GM12878 (cell line): ENCODE measurements at regions not wholly inside any gene's neighbourhood (a gene's known extent, or its start where the extent isn't known, plus 50 kb on each side); places are given as distances from the start of the nearest gene placed in this dataset.

ENCODE experiments used
- ATAC-seq: fragments of 200-7000 bp; cut with Tn5 transposase; 3 replicates; pipeline ENCODE4 v1.9.1; 2020; ENCODE audit warnings: mild to moderate bottlenecking, moderate library complexity
- BruUV-seq: library from RNA; stranded (reverse); fragments of 400-500 nt; replicated peaks from 2 replicates; lab custom pipeline; 2021; lab: Mats Ljungman, UMichigan
- CTCF ChIA-PET: fragments of 300-600 bp; sonication (Branson Sonifier 250); formaldehyde crosslinking; extraction: SDS; loops from one replicate; lab custom pipeline; 2021; ENCODE audit warnings: inconsistent platforms; lab: Yijun Ruan, JAX
- POLR2A ChIA-PET: fragments of 350-600 bp; formaldehyde crosslinking; extraction: SDS; loops from one replicate; lab custom pipeline; 2021; ENCODE audit warnings: inconsistent platforms; lab: Charles Lee
- RAD21 ChIA-PET: fragments of 300-600 bp; sonication (Branson Sonifier 250); formaldehyde crosslinking; loops from one replicate; lab custom pipeline; 2023; ENCODE audit warnings: antibody characterized with exemption; ENCODE audit not compliant: unreplicated experiment; lab: Charles Lee
- SMC1A ChIA-PET: fragments of 300-600 bp; sonication (Branson Sonifier 250); formaldehyde crosslinking; loops from one replicate; lab custom pipeline; 2023; ENCODE audit not compliant: unreplicated experiment, uncharacterized antibody; lab: Charles Lee
- DNase-seq: peaks from one replicate; pipeline ENCODE4 v3.0.0-alpha.2; 2011; ENCODE audit warnings: low read depth, low spot score
- FAIRE-seq: peaks from 3 replicates; lab custom pipeline; 2011; peaks lifted over from hg19 to GRCh38; lab: Jason Lieb, UNC
- H2AFZ ChIP-seq: 2 replicates; pipeline ENCODE4 v1.6.0; 2011; ENCODE audit warnings: low read depth, low read length, control low read depth; ENCODE audit not compliant: control insufficient read depth
- H3K27ac ChIP-seq: 2 replicates; pipeline ENCODE4 v1.5.1; 2011; ENCODE audit warnings: control low read depth; ENCODE audit not compliant: control insufficient read depth, insufficient read depth
- H3K27me3 ChIP-seq, 2 experiments: replicated peaks in 1 of 2; 2 replicates each; pipeline versions ENCODE4 v1.6.0 to v1.6.1; 2011; ENCODE audit warnings: low read length in 1 of 2; ENCODE audit not compliant: control insufficient read depth in 2 of 2, insufficient read depth in 2 of 2
- H3K36me3 ChIP-seq, 2 experiments: 2 replicates each; pipeline ENCODE4 v1.5.1; 2011; ENCODE audit warnings: low read length in 1 of 2; ENCODE audit not compliant: control insufficient read depth in 2 of 2, insufficient read depth in 2 of 2
- H3K4me1 ChIP-seq: 2 replicates; pipeline ENCODE4 v1.6.1; 2011; ENCODE audit warnings: mild to moderate bottlenecking, low read length, moderate library complexity, mixed read lengths; ENCODE audit not compliant: control insufficient read depth, insufficient read depth
- H3K4me2 ChIP-seq: 2 replicates; pipeline ENCODE4 v1.6.0; 2011; ENCODE audit warnings: control low read depth; ENCODE audit not compliant: control insufficient read depth, insufficient read depth
- H3K4me3 ChIP-seq: fragments of 200-600 bp; sonication (generic); 2 replicates; pipeline ENCODE4 v1.5.1; 2016
- H3K79me2 ChIP-seq: 2 replicates; pipeline ENCODE4 v1.6.0; 2011; ENCODE audit warnings: low read length; ENCODE audit not compliant: control insufficient read depth, insufficient read depth
- H3K9ac ChIP-seq: 2 replicates; pipeline ENCODE4 v1.8.0; 2011; ENCODE audit warnings: low read length, control low read depth, mixed read lengths; ENCODE audit not compliant: control insufficient read depth, insufficient read depth
- H3K9me3 ChIP-seq: replicated peaks from 3 replicates; pipeline ENCODE4 v1.5.1; 2011; ENCODE audit warnings: mild to moderate bottlenecking, low read length; ENCODE audit not compliant: control insufficient read depth, insufficient read depth
- H4K20me1 ChIP-seq: 2 replicates; pipeline ENCODE4 v1.6.0; 2011; ENCODE audit not compliant: control insufficient read depth, insufficient read depth
- CEBPB ChIP-seq, 2 experiments: fragments of 150-350 bp in 1 of 2; IDR thresholded peaks; 2 replicates each; pipeline ENCODE4 v1.6.1; 2012 to 2014; ENCODE audit warnings: low read depth in 2 of 2, low read length in 2 of 2, borderline replicate concordance in 1 of 2, inconsistent platforms in 1 of 2
- EGR1 ChIP-seq, 2 experiments: IDR thresholded peaks; 1 replicate in 1 of 2; 2 replicates in 1 of 2; pipeline ENCODE4 v1.6.1; 2011 to 2012; ENCODE audit warnings: low read depth in 2 of 2, low read length in 2 of 2, borderline replicate concordance in 1 of 2, mild to moderate bottlenecking in 1 of 2, moderate library complexity in 1 of 2
- ETV6 ChIP-seq, 2 experiments: fragments of 450-650 bp in 1 of 2; IDR thresholded peaks in 1 of 2; conservative IDR thresholded peaks in 1 of 2; 2 replicates each; pipeline ENCODE4 v1.6.1; 2014; ENCODE audit warnings: antibody characterized with exemption in 1 of 2, borderline replicate concordance in 1 of 2, low read depth in 1 of 2, mild to moderate bottlenecking in 1 of 2, moderate library complexity in 1 of 2
- FOXK2 ChIP-seq: fragments of 450-650 bp; IDR thresholded peaks from 2 replicates; pipeline ENCODE4 v1.6.1; 2017; ENCODE audit warnings: mild to moderate bottlenecking, moderate library complexity
- IKZF1 ChIP-seq: fragments of 450-650 bp; conservative IDR thresholded peaks from 2 replicates; pipeline ENCODE4 v1.6.1; 2017; ENCODE audit warnings: antibody characterized with exemption, mild to moderate bottlenecking
- POLR2AphosphoS5 ChIP-seq: IDR thresholded peaks from 2 replicates; pipeline ENCODE4 v1.6.1; 2011; ENCODE audit warnings: mild to moderate bottlenecking, low read length, inconsistent platforms
- WGBS: methylation state at CpG from one replicate; pipeline ENCODE4 v1.1.6; 2016; ENCODE audit warnings: low lambda C conversion rate; ENCODE audit not compliant: insufficient replicate concordance, insufficient coverage; ENCODE audit errors: missing lambda C conversion rate; 5-methylcytosine and 5-hydroxymethylcytosine counted together
- in situ Hi-C: fragments of 300-500 bp; cut with MboI; formaldehyde crosslinking; loops from 9 replicates; pipeline ENCODE4 v1.14.3; 2018; ENCODE audit warnings: mixed read lengths
- intact Hi-C: fragments of 100-400 bp; cut with micrococcal nuclease; formaldehyde crosslinking; loops from one replicate; pipeline ENCODE4 v1.14.2; 2022; ENCODE audit not compliant: unreplicated experiment
- TF ChIP-seq, protein P1 (sequence below): IDR thresholded peaks from 2 replicates; pipeline ENCODE4 v1.6.1; 2012; ENCODE audit warnings: low read depth, low read length, improper control_type of control experiment

DNA sequence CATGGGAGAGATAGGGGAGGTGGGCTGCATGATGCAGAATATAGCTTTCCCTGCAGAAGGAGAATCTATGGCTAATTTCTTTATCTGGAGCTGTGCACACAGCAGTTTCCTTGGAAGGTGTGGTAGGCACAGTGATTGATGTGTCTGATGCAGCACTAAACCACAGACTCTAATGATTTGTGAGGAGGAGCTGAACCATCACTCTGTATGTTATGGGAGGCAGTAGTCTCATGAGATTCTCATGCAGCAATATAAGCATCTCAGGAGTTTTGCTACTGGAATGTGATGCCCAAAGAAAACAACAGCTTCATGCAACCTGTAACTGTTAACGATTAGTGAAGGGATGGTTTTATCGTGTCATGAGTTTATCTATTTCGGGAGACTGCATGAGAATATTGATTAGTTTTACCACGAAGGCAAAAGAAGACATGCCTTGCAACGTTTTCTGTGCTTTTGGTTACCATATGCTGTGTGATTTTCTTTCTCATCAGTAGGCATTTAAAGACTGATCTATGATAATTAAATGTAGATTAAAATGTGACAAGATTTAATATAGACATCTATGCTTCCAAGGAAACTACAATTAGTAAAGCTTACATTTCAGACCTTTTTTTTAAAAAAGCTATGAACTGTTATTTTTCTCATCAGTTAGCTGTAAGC, 286.8 kb downstream of the ARL6IP6 start:
- Histone ChIP-seq H3K9me3 (no peaks in the 10 kb centered on the region), H3K27ac (no peak overlapping the region), H3K9ac (no peak overlapping the region), H2AFZ (no peak overlapping the region), H3K4me2 (no peak overlapping the region), H3K27me3 (no peaks in the 10 kb centered on the region), H3K4me3 (no peak overlapping the region), H3K4me1 (no peaks in the 10 kb centered on the region), H3K79me2 (no peaks in the 10 kb centered on the region), H4K20me1 (no peaks in the 10 kb centered on the region), H3K36me3 (no peaks in the 10 kb centered on the region)
- ChIA-PET POLR2A (interaction anchor here (0.7 kb wide), 1 partner anchor 82 kb away, joined by 4 read pairs; no protein-coding TSS in a partner anchor), RAD21 (no interaction called here), CTCF (interaction anchor here (0.6 to 1.5 kb wide), 3 partner anchors 9 to 161 kb away, joined by 3 to 4 read pairs (median 3); no protein-coding TSS in a partner anchor), SMC1A (no interaction called here)
- DNase-seq (no peak), ATAC-seq (no peak; the same call in 2 of the 3 replicates), FAIRE-seq (no peak)
- intact Hi-C loops = no loop called here
- BruUV-seq = no TSS peak
- in situ Hi-C loops = no loop called here
- TF ChIP-seq POLR2AphosphoS5 (no peak), IKZF1 (no peak), CEBPB (IDR thresholded peaks at IDR 0.05; ENCODE audit: borderline replicate concordance in 1 of 2, low read depth in 2 of 2, low read length in 2 of 2) (no peak), FOXK2 (no peak), ETV6 (conservative IDR thresholded peaks at IDR 0.05 in 1 of 2, IDR thresholded peaks at IDR 0.05 in 1 of 2; ENCODE audit: borderline replicate concordance in 1 of 2, low read depth in 1 of 2) (no peak), EGR1 (IDR thresholded peaks at IDR 0.05; ENCODE audit: borderline replicate concordance in 1 of 2, low read depth in 2 of 2, low read length in 2 of 2) (no peak)
- TF ChIP-seq, protein P1, sequence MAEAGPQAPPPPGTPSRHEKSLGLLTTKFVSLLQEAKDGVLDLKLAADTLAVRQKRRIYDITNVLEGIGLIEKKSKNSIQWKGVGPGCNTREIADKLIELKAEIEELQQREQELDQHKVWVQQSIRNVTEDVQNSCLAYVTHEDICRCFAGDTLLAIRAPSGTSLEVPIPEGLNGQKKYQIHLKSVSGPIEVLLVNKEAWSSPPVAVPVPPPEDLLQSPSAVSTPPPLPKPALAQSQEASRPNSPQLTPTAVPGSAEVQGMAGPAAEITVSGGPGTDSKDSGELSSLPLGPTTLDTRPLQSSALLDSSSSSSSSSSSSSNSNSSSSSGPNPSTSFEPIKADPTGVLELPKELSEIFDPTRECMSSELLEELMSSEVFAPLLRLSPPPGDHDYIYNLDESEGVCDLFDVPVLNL = no peak
- WGBS = 43% methylated on average over 5 of the region's 5 CpGs
